HG02970 (cell line): ENCODE measurements at regions not wholly inside any gene's neighbourhood (a gene's known extent, or its start where the extent isn't known, plus 50 kb on each side); places are given as distances from the start of the nearest gene placed in this dataset.
"Not testable (repeated sequence)": the region's sequence is repeated elsewhere in the genome, so short reads cannot be mapped to it uniquely, and the experiment has no call there.

Experiments
- ATAC-seq: cut with Tn5 transposase; IDR thresholded peaks from one replicate; pipeline ENCODE4 v1.9.1; 2021; ENCODE audit warnings: mild to moderate bottlenecking, moderate library complexity, moderate number of reproducible peaks; ENCODE audit not compliant: unreplicated experiment, low FRiP score

DNA sequence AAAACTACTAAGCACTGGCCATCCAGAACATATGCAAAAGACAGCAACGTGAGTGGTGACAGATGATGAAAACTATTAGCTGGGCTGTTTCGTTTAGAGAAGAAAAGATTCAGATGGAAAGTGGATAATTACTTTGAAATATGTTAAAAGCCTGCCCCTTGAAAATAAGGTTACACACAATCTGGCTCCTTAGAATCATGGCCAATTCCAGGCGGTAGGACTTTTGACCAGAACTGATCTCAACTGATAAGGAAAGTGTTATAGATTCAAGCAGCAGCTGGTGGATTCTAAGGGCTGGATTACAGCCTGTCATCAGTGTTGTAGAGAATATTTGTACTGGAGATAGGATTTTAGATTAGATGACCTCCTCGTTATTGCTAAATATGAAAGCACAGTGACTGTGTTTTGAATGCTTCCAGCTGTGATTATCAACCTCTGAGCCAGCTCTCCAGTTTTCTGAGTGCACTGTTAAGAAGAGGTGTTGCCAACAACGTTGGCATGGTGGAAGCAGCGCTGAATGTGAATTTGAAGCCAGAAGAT, 75.1 kb downstream of the KBTBD2 start:
- ATAC-seq, result not testable (repeated sequence)

DNA sequence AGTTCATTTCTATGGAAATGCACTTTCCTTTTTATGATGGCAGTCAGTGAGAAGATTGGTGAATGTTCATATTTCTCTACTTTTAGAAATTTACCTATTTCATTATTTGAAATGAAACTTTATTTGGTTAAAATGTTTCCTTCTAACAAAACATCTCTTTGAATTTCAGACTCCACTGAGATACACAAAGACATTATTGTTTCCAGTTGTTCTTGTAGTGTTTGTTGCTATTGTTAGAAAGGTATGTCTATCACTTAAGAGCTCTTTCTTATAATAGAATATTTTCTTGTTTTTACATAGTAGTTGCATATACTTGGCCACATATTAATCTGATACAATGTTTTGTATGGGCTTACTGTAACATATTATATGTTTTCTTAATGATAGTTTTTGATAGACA, 76.8 kb downstream of the KBTBD2 start:
- ATAC-seq, result not testable (repeated sequence)

DNA sequence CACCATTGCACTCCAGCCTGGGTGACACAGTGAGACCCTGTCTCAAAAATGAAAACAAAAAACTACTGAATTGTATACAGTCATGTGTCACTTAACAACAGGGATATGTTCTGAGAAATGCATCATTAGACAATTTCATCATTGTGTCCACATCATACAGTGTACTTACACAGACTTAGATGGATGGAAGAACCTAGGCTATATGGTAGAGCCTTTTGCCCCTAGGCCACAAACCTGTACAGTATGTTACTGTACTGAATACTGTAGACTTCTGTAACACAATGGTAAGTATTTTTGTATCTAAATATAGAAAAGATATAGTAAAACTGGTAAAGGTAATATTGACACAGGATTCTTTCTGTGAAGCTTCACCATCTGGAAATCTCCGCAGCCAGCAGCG, 81.7 kb downstream of the KBTBD2 start:
- no peak for ATAC-seq

DNA sequence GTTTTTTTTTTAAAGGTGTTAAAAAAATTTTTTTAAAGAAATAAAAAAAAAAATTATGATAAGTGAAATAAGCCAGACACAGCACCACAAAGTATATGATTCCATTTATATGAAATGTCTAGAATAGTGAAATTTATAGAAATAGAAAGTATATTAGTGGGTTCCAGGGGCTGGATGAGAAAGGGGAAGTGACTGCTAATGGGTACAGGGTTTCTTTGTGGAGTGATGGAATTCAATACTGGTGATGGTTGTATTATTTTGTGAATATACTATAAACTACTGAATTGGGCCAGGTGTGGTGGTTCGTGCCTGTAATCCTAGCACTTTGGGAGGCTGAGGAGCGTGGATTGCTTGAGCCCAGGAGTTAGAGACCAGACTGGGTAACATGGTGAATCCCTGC, 82.2 kb downstream of the KBTBD2 start:
- ATAC-seq, result no peak

GRCh38 chr7:32803406-32804141, 88.0 kb downstream of the KBTBD2 start:
- ATAC-seq, result no peak

DNA sequence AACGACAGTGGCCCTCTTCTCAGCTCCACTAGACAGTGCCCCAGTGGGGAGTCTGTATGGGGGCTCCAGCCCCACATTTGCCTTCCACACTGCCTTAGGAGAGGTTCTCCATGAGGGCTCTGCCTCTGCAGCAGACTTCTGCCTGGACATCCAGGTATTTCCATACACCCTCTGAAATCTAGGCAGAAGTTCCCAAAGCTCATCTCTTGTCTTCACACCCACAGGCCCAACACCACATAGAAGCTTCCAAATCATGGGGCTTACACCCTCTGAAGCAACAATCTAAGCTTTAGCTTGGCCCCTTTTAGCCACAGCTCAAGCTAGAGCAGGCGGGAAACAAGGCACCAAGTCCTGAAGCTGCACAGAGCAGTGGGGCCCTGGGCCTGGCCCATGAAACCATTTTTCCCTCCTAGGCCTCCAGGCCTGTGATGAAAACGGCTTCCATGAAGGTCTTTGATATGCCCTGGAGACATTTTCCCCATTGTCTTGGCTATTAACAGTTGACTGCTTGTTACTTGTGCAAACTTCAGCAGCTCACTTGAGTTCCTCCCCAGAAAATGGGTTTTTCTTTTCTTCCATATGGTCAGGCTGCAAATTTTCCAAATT, 89.2 kb downstream of the KBTBD2 start:
- ATAC-seq, result no peak

DNA sequence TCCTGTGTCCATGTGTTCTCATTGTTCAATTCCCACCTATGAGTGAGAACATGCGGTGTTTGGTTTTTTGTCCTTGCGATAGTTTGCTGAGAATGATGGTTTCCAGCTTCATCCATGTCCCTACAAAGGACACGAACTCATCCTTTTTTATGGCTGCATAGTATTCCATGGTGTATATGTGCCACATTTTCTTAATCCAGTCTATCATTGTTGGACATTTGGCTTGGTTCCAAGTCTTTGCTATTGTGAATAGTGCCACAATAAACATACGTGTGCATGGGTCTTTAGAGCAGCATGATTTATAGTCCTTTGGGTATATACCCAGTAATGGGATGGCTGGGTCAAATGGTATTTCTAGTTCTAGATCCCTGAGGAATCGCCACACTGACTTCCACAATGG, 98.5 kb downstream of the KBTBD2 start:
- ATAC-seq, result not testable (repeated sequence)

DNA sequence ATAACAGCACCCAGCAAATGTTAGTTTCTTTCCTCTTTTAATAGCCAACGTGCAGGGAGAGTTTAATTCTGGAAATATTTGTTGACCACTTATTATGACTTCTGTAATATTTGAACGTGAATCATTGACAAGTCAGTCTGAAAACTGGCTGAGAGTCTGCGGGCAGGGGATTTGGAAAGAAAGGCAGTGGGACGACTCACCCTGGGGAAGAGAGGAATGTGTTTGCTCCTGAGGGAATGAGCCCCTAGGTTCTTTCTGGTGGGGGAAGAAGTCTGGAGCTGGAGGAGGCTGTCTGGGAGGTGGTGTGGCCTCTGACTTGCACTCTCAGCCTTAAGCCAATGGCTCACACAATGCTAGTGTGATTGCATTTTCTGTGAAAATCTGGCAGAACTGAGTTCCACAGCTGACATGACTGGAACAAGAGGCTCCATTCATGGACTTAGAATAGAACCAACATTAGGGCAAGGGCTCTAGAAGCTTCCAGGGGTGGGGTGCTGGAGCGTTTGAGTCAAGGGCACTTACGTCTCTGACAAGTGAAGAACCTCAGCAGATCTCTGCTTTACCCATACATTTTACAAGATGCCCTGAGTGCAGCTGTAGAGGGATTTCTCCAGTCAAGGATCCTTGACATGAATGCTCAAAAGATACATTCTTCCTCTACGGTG, 100.7 kb downstream of the KBTBD2 start:
- not testable (repeated sequence) for ATAC-seq

GRCh38 chr7:32789266-32789665, 102.3 kb downstream of the KBTBD2 start:
- ATAC-seq, result not testable (repeated sequence)

DNA sequence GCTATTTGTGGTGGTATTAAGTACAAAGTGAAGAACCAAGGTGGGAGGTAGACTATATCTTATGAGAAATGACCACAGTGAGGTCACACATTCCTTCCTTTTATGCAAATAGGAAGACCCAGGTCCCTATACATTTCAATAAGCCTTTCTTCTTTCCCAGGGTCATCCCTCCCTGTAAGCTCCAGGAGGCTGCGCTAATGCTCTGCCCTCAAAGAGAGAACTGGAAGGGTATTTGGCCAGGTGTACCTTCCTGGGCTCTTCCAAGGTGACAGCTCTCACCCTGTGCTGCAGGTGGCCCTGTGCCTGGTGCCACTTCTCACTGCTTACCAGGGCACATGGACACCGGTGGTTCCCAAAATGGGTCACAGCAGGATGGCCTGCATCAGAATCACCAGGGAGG, 103.4 kb downstream of the KBTBD2 start:
- ATAC-seq, result not testable (repeated sequence)

- ATAC-seq, result not testable (repeated sequence)
Observed at GRCh38 chr7:32785365-32785944, 106.1 kb downstream of the KBTBD2 start.

- not testable (repeated sequence) for ATAC-seq
Observed at GRCh38 chr7:32779895-32780294, 111.7 kb downstream of the KBTBD2 start.

DNA sequence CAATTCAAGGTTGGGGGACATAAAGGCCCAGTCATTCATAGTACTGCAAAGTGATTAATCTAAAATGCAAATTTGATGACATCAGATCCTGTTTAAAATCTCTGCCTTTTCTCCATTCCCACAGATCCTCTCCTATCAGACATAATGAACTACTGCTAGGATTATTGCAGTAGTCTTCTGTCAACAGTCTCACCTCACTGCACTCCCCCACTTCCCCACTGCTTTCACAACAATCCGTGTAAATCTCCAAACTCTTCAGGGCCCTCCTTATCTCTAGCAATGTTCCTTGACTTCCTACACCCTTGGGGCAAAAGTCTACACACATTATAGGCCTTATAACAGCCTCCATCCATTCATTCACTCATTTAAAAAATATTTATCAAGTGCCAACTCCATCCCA, 112.4 kb downstream of the KBTBD2 start:
- no peak for ATAC-seq

- ATAC-seq, result not testable (repeated sequence)
Observed at GRCh38 chr7:32777041-32777666, 114.4 kb downstream of the KBTBD2 start.

DNA sequence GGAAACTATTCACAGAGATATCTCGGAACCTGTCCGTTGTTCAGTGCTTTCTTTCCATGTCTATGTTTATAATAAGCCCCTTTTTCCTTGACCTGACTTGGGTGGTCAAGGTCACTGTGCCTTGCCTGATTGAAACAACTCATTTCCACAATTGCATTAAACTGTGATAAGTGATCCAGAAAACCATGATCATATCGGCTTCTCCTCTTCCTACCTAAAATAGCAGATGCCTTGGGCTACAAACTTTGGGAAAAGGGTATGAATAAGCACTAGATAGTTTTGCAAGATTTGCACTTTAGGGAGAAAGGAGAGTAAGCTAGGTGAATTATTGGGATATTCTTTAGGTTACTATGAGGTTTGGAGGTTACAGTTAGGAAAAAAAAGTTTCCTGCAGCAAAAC, 115.2 kb downstream of the KBTBD2 start:
- not testable (repeated sequence) for ATAC-seq

GRCh38 chr7:32775809-32776208, 115.8 kb downstream of the KBTBD2 start:
- ATAC-seq, result not testable (repeated sequence)

- ATAC-seq, result no peak
Observed at GRCh38 chr7:32774541-32774951, 117.0 kb downstream of the KBTBD2 start.

DNA sequence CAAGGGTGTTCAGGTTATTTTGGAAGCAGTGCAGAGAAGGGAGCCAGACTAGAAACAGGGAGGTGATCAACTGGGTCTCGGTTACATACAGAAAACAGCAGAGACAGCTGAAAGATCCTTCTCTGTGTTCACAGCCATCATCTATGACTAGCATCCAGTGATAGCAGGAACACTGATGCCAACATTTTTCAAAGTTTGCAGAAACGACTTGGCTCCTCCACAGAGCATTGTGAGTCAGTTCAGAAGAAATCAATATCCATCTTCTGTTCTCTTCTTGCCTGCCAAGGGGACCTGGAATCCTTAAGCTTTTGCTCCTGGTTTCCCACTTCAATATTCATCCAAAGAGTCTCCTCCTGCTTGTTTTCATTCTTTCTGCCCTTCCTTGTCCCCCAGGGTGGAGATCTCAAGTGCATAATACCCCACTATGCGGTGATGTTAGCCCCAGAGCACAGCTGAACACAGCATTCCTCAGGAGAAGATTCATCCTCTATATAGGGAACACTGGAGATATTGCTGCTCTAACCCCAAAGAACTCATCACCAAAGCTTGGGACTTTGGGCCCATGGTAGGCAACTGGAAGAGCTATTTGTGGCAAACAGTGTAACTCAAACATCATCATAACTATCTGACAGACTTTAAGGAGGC, 122.6 kb downstream of the KBTBD2 start:
- not testable (repeated sequence) for ATAC-seq

DNA sequence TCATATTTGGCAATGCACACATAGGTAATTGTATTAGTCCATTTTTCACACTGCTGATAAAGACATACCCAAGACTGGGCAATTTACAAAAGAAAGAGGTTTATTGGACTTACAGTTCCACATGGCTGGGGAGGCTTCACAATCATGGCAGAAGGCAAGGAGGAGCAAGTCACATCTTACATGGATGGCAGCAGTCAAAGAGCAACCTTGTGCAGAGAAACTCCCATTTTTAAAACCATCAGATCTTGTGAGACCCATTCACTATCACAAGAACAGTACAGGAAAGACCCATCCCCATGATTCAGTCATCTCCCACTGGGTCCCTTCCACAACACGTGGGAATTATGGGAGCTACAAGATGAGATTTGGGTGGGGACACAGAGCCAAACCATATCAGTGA, 123.2 kb downstream of the KBTBD2 start:
- not testable (repeated sequence) for ATAC-seq
